HG02610 (cell line): ENCODE measurements at regions not wholly inside any gene's neighbourhood (a gene's known extent, or its start where the extent isn't known, plus 50 kb on each side); places are given as distances from the start of the nearest gene placed in this dataset.
"Not testable (repeated sequence)": the region's sequence is repeated elsewhere in the genome, so short reads cannot be mapped to it uniquely, and the experiment has no call there.

Experiments used
- ATAC-seq: cut with Tn5 transposase; IDR thresholded peaks from one replicate; pipeline ENCODE4 v1.9.1; 2021; ENCODE audit warnings: mild to moderate bottlenecking, moderate library complexity; ENCODE audit not compliant: unreplicated experiment

DNA sequence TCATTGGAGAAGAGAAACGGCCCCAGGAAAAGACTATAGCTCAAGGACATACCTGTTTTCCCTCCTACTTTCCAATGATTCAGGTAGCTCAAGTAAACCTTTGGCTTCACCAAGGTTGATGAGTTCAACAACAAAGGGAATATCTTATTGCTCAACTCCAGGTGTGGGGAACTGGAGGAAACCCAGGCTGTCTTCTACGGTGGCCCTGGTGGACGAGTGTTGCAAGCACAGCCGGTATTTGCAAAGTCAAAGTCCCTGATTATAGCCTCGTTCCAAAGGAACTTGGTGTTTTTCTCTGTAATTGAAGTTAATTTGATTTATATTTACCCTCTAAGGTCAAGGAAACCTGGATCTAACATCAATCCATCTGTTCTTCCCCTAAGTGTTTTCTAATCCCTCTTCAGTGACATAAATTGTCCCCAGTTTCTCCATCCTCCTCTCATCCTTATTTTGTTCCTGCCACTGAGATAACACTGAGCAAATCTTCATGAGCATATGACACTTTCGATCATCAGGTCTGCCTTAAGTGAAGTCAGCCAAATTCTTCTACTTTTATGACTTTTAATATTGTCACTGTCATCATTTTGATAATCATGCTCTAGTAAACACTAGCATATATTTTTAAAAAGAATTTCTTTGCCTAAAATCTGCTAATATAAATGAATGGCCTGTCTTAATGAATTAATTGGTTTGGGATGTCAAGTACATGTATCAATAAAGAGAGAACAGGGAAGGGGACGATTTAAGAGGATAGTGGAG, 174.6 kb upstream of the TBX3 start:
- no peak for ATAC-seq

DNA sequence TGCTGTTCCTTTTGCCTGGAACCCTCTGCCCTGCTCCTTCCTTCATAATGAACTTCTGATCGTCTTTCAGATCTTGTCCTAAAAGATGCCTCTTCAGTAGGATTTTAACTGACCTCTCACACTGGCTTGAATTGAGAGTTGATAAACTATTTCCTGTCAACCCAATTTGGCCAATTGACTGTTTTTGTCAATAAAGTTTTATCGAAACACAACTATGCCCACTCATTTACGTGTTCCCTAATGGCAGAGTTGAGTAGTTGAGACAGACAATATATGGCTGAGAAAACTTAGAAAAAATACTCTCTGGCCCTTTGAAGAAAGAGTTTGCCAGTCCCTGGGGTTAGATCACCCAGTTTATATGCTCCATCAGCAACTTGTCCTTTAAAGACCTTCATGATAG, 171.7 kb upstream of the TBX3 start:
- no peak for ATAC-seq

DNA sequence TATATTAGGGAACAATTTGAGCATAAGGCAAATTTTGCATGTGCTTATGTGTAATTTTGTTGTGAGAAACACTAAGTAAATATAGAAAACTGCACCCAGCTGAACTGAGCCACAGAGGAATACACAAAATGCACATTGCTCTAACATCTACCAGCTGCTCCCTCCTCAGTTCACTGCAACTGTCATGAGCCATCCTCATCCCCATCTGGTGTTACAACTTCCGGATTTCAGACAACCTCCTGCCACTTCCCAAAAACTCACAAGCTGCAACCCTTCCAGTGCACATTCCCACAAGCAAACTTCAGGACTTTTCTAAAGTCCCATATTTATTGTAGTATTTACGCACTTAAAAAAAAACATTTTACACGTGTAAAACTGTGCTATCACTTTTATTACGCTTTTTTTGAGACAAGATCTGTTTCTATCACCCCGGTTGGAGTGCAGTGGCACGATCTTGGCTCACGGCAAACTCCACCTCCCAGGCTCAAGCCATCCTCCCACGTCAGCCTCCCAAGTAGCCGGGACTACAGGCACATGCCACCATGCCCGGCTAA, 169.1 kb upstream of the TBX3 start:
- ATAC-seq: no peak

DNA sequence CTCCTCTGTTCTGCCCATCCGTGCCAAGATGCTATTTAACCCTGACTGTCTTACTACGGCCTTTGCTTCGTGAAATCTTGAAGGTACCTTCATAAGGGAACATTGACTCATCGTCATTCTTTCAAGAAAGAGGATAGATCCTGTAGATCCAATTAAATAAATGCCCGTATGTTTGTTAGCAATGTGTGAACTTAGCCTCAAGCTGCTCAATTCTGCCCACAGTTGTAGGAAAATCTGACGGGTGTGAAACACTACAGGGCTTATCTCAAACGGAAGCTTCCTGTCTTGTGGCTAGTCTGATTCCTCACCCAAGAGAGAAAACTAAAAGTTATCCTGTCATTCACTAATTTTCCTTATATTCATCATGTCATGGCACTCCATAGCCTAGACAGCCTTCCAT, 168.0 kb upstream of the TBX3 start:
- ATAC-seq: no peak

DNA sequence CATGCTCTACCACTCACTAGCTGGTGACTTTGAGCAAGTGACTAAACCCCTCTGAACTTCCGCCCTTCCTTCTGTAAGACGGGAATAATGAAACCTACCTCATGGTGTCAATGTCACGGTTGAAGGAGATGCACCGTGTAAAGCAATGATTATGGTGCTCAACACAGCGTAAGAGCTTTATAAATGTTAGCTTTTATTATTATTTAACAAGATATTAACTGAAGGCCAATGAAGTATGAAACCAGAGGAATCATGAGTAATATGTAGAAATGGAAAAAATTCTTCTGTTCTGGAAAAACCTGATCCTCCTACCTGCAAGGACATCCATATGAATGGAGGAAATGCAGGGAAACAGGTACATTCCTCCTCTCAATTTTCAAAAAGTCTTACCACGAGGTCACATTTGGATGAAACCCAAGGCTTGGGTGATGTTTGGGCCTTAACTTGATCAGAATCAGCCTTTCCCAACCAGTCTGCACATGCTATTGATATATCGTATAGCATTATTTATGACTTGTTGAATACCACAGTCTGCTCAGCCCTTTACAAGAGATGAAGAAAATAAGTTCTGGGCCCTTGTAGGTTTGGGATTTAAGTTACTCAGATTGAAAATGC, 166.8 kb upstream of the TBX3 start:
- no peak for ATAC-seq

DNA sequence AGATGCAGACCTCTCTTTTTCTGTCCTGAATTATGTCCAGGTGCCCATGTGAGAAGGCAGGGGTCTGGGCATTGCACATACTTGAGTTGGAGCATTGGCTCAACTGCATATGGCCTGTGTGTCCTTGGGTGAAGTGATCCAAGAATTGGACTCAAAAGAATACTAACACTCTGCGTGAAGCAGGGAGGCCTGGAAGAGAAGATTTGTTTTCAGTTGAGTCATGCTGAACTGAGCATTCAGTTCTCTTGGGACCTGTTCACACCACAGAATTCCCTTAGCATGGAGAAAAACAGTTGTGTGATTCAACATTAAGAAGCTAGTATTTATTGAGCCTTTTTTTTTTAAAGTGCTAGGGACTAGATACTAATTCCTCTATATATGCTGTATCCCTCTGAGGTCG, 164.7 kb upstream of the TBX3 start:
- no peak for ATAC-seq

DNA sequence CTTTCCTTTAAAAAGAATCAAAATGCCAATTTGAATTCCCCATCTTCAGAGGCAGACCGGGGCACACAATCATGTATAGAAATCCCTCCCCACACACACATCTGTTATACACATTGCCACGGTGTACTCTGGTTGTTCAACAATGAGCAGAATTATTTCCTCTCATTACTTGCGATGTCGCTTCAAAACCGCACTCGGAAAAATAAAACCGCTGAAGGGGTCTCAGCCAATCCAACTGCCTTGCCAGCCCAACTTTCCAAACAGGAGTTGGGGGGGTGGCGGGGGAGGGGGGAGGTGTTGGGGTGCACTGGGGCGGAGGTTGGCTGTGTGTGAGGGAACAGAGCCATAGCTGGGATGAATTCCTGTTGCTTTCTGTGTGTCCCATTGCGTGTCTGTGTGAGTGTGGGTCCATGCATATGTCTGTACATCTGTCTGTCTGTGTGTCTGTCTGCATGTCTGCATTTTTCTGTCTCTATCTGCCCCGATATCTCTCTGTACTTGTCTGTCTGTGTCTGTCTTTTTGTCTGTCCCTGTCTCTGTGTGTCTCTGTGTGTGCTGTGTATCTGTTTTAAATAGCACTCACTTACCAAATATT, 163.6 kb upstream of the TBX3 start:
- ATAC-seq: no peak

DNA sequence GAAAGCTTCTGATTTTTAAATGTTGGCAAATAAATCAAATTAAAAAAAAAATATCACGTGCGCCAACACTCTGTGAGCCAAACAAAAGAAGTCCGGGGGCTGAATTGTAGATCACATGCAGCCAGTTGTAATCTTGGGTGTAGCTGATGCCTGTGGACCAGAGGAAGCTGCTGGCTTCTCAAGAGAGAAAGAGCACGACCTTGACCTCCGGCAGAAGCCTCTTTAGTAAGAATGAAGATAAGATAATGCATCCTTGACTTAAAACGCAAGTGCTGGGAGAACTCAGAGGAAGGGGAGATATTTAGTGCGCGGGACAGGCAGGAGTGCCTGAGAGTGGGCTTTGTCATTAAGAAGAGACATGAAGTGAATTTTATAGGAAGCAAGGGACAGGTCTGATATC, 162.8 kb upstream of the TBX3 start:
- ATAC-seq: no peak

DNA sequence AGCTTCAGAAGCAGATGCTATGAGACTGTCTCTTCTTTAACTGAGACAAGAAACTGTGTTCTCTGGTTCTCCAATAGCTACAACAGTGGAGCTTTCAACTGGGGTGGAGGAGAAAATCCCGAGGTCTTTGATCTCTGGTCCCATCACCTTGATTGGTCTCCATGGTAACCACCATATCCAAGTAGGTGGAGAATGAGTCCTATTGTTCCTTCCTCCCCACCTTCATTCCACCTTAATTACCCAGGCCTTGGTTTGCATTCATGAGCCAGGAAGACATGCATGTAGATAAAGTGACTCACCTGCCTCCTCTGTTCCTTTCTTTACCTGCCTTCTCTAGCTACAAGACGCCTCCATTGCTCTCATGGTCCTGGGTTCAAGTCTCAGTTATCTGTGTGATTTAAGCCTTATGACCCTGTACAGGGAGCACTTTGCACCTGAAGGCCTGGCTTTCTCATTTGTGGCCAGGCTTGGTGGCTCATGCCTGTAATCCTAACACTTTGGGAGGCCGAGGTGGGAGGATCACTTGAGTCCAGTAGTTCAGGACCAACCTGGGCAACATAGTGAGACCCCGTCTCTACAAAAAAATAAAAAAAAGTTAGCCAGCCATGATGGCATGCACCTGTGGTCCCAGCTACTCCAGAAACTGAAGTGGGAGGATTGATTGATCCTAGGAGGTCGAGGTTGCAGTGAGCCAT, 157.7 kb upstream of the TBX3 start:
- ATAC-seq: no peak

DNA sequence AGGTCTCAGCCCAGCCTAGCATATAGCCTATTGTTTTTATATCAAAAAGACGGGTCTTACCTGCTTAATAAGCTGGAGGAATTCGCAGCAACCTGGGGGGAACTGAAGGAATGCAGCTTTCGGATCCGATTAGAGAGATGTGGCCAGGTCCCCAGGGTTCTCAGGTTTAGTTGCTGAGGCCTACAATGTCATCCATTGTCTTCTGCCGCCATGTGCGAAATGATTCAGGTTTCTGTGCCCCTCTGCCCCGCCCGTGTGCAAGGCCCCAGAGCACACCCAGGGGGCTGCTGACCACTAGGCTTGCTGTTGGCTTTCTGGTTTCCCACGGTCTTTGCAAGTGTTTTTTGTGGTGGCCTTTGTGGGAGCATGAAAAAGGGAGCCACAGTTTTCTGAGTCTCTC, 154.5 kb upstream of the TBX3 start:
- ATAC-seq: no peak

DNA sequence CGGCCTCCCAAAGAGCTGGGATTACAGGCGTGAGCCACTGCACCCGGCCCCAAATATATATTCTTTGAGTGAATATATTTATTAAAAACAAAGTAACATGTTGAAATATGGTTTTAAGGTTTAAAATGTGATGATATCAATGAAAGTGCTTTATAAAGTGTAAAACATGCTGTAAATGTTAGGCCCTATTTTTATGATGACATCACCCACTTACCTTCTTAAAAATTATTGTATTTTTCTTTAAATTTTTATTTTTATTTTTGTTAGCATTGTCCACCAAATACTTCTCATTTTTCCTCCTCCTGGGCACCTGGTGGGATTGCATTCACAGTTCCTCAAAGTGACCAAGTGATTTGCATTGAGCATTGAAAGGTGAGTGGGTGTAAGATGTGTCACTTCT, 152.6 kb upstream of the TBX3 start:
- no peak for ATAC-seq

DNA sequence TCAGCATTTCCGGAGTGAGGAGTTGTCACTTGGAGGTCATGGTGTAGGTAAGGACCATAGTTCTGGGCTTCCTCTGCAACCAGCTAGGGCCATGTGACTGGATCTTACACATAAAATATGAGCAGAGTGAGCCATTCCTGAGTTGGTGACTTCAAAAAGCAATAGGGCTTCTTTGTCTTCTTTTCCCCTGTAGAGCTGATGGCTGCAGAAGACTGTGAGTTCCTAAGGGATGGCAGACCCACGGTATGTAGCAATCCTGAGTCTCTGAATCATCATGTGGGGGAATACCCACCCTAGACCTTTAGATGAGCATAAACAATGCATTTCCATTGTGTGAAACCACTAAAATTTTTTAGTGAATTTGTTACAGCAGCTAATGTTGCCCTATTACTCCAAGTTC, 151.1 kb upstream of the TBX3 start:
- no peak for ATAC-seq

DNA sequence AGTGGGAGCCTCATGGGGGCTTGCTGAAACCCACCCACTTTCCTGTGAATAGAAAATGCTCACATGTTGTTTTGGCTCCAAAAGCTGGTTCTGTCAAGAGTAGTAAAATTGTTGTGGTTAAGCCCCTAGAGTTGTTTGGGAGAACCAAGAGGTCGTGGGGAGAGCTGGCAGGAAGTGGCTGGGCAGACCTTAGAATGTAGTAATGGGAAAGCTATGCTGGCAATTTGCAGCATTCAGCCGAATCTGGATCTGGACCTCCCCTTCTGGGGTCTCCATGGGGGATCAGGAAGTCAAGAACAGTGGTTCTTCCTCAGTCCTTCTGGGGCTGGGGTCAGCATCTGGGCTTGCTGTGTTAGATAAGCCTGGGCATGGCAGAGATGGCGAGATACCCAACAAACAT, 150.6 kb upstream of the TBX3 start:
- ATAC-seq: no peak

DNA sequence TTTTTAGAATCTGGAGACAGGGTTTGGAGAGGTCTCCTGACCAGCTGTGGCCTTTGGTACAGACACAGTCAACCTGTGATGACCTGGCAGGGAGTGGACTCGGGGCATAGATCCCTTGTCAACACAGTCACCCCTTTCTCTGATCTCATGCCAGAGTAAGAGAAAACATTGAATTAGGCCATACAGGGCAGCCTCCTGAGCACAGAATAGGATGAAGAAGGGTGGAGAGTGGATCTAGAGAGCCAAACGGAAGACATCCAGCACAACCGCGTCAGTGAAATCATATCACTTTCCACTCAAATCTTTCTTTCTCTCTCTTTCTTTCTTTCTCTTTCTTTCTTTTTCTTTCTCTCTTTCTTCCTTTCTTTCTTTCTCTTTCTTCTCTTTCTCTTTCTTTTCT, 145.9 kb upstream of the TBX3 start:
- ATAC-seq: no peak

DNA sequence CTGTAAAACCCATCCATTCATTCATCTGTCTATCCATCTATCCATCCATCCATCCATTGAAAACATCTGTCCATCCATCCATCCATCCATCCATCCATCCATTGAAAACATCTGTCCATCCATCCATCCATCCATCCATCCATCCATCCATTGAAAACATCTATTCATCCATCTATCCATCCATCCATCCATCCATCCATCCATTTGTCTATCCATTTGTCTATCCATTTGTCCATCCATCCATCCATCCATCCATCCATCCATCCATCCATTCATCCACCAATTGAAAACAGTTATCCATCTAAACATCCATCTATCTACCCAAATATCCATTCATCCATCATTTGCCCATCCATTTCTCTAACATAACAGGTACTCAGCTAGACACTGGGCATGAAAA, 145.3 kb upstream of the TBX3 start:
- ATAC-seq: not testable (repeated sequence)

DNA sequence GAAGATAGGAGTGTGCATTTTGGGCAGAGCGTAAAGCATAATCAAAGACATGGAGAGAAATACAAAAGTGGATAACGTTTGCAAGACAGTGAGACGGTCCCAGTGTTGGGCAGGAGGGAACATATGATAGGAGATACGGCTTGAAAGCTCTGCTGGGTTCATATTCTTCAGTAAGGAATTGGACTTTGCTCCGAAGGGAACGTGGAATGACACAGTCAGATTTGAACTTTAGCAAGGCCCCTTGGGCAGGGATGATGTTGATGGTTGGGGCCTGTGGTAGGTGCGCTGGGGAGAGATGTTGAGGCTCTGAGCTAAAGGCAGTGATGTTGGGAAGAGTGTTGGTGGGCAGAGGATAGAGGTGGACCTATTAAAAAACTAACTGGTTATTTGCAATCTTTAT, 143.5 kb upstream of the TBX3 start:
- ATAC-seq: no peak

DNA sequence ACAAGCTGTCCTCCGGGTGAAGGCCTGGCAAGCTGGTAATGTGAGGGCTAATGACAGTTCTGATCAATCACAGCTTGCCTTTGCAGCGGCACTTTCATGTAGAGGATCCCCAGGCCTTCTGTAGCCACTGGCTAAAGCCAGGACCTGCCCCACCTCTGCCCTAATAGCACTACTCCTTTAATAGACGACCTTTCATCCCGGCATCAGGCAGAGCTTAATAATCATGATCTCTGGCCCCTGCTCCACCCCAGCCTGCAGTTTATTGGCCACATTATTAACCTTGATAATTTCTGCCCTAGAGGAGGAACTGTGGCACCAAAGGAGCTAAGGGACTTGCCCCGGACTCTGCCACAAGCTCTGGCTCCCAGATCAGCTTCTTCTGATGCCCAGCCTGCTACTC, 142.3 kb upstream of the TBX3 start:
- no peak for ATAC-seq

DNA sequence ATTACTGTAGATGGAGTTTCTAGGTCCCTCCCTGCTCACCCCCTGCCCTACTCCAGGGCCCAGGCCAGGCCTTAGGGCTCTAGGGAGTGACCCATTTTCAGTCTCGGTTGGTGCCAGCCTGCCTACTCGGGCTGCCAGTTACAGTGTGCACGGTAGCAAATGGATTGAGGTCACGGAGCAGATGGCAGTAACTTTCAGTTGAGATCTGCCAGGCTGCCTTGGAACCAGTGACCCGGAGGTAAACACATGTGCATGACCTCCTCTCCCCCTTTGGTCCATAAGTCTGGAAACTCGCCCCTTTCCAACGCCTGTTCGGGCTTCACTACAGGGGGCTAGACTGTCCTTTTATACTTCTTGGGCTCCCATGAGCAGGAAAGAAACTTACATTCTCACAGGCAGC, 139.7 kb upstream of the TBX3 start:
- no peak for ATAC-seq

DNA sequence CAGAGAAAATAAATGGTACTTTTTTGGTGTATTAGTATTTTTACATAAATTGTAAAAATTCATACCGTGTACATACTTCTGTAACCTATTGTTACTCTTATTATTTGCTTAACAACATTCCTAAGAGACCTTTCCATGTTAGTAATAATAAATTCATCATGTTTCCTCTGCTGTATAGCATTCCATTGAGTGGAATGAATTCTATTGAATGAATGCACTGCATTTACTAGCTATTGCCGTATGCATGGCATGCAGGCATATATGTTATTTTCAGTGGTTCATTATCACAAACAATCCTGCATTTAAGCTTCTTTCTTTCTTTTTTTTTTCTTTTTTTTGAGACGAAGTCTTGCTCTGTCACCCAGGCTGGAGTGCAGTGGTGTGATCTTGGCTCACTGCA, 137.6 kb upstream of the TBX3 start:
- ATAC-seq: no peak

DNA sequence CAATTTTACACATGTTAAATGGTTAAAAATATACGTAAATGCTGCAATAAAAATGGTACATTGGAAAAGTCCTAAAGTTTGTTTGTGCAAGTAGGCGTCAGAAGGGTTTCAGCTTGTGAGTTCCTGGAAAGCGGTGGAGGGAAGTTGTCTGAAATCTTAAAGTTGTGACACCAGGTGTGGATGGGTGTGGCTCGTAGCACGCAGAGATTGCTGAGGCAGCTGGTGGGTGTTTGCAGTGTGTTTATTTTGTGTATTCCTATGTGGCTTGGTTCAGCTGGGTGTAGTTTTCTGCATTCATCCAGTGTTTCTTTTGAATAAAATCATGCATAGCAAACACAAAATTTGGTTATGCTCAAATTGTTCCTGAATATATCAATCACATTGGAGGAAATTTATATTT, 136.8 kb upstream of the TBX3 start:
- ATAC-seq: no peak

DNA sequence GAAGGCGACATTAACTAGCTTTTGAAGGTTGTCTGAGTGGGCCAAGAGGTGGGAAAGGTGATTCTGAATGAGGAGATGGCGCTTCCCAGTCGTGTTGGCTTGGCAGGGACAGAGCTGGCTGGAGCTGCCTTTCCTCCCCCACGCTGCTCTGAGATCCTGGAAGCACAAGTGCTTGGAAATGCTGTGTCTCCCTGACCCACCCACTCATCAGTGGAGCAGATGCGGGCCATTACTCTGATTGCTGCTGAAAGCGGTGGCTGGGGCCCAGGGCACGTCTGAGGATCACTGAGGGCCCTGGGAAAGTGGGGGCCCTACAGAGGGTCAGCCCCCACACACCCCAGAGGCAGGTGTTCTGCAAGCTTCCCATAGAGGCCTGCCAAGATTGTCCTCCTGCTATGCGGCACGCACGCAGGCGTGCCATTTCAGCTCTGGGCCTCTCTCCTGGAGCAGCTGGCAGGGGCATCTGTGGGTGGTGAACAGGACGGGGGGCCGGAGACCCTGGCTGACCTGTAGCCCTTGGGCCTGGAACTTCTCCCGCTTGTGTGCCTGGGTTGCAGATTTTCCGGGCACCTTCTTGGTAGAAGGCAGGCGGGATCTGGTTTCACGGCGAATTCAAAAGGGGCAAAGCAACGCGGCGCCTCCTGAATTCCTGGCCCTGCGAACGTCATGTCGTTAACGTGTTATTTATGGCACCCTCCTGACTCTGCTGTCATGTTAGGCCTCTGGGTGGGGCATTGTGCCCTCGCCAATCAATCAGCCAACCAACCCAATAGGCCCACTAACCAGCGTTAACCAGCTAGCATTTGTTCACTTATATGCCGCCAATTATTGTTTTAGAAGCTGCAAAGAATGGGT, 133.8 kb upstream of the TBX3 start:
- no peak for ATAC-seq
